GM23338 (cell line): ENCODE measurements at regions not wholly inside any gene's neighbourhood (a gene's known extent, or its start where the extent isn't known, plus 50 kb on each side); places are given as distances from the start of the nearest gene placed in this dataset.

Source experiments
- ATAC-seq: fragments of 200-7000 bp; cut with Tn5 transposase; 3 replicates; pipeline ENCODE4 v1.9.1; 2020
- DNase-seq: peaks from one replicate; pipeline ENCODE4 v3.0.0-alpha.2; 2015; ENCODE audit warnings: low spot score
- H2AFZ ChIP-seq: fragments of 200-600 bp; sonication (generic); 2 replicates; pipeline ENCODE4 v1.8.0; 2016; ENCODE audit warnings: antibody characterized with exemption, mild to moderate bottlenecking, moderate library complexity
- H3F3A ChIP-seq: fragments of 200-600 bp; sonication (generic); replicated peaks from 2 replicates; pipeline ENCODE4 v1.8.0; 2017; ENCODE audit warnings: antibody characterized with exemption, mixed run types, low read depth
- H3K27ac ChIP-seq: fragments of 200-600 bp; sonication (generic); 2 replicates; pipeline ENCODE4 v1.6.1; 2016; ENCODE audit warnings: low read depth
- H3K27me3 ChIP-seq: fragments of 200-600 bp; sonication (generic); 2 replicates; pipeline ENCODE4 v1.8.0; 2016; ENCODE audit warnings: mild to moderate bottlenecking, mixed run types, moderate library complexity; ENCODE audit not compliant: insufficient read depth
- H3K36me3 ChIP-seq: fragments of 200-600 bp; sonication (generic); 2 replicates; pipeline ENCODE4 v1.8.0; 2016; ENCODE audit warnings: mild to moderate bottlenecking; ENCODE audit not compliant: insufficient read depth
- H3K4me1 ChIP-seq: fragments of 200-600 bp; sonication (generic); 2 replicates; pipeline ENCODE4 v1.8.0; 2016; ENCODE audit warnings: mild to moderate bottlenecking, moderate library complexity; ENCODE audit not compliant: insufficient read depth
- H3K4me2 ChIP-seq: fragments of 200-600 bp; sonication (generic); 2 replicates; pipeline ENCODE4 v1.7.1; 2017; ENCODE audit warnings: mixed run types
- H3K4me3 ChIP-seq: fragments of 200-600 bp; sonication (generic); 2 replicates; pipeline ENCODE4 v1.6.1; 2016; ENCODE audit warnings: mixed run types
- H3K79me2 ChIP-seq: fragments of 200-600 bp; sonication (generic); replicated peaks from 2 replicates; pipeline ENCODE4 v1.8.0; 2017; ENCODE audit warnings: mild to moderate bottlenecking; ENCODE audit not compliant: insufficient read depth
- H3K9me2 ChIP-seq: fragments of 200-600 bp; sonication (generic); 2 replicates; pipeline ENCODE4 v1.8.0; 2017; ENCODE audit not compliant: insufficient read depth
- H4K20me1 ChIP-seq: fragments of 200-600 bp; sonication (generic); replicated peaks from 2 replicates; pipeline ENCODE4 v1.8.0; 2017; ENCODE audit warnings: mild to moderate bottlenecking; ENCODE audit not compliant: insufficient read depth
- H3K27ac Mint-ChIP-seq: 2 replicates; pipeline ENCODE4 v1.8.0; 2020; ENCODE audit warnings: inconsistent platforms, mild to moderate bottlenecking, moderate library complexity, mixed read lengths
- H3K27me3 Mint-ChIP-seq: 3 replicates; pipeline ENCODE4 v1.8.0; 2022; ENCODE audit warnings: low read depth, mild to moderate bottlenecking, moderate library complexity, mixed read lengths, inconsistent platforms; ENCODE audit not compliant: insufficient read depth, poor library complexity
- H3K36me3 Mint-ChIP-seq: 3 replicates; pipeline ENCODE4 v1.8.0; 2021; ENCODE audit warnings: low read depth, mild to moderate bottlenecking, inconsistent platforms, moderate library complexity, mixed read lengths
- H3K4me1 Mint-ChIP-seq: 3 replicates; pipeline ENCODE4 v1.8.0; 2020; ENCODE audit warnings: mild to moderate bottlenecking, inconsistent platforms, mixed read lengths
- H3K4me3 Mint-ChIP-seq: 3 replicates; pipeline ENCODE4 v1.8.0; 2021; ENCODE audit warnings: moderate library complexity, mild to moderate bottlenecking, inconsistent platforms, mixed read lengths
- H3K9me3 Mint-ChIP-seq: 3 replicates; pipeline ENCODE4 v1.8.0; 2020; ENCODE audit warnings: moderate library complexity, mild to moderate bottlenecking, inconsistent platforms, mixed read lengths
- CREB1 ChIP-seq: fragments of 250-450 bp; sonication (Bioruptor Pico); IDR thresholded peaks from 2 replicates; pipeline ENCODE4 v1.5.0; 2020; ENCODE audit warnings: low read depth, mild to moderate bottlenecking, moderate library complexity
- EZH2 ChIP-seq: fragments of 200-600 bp; sonication (generic); IDR thresholded peaks from one replicate; pipeline ENCODE4 v1.8.0; 2017; ENCODE audit warnings: antibody characterized with exemption, mild to moderate bottlenecking, low read depth; ENCODE audit not compliant: unreplicated experiment
- EZH2phosphoT487 ChIP-seq: fragments of 200-600 bp; sonication (generic); IDR thresholded peaks from one replicate; pipeline ENCODE4 v1.8.1; 2018; ENCODE audit warnings: antibody characterized with exemption; ENCODE audit not compliant: unreplicated experiment
- JUNB ChIP-seq: IDR thresholded peaks from one replicate; pipeline ENCODE4 v1.6.1; 2016; ENCODE audit warnings: antibody characterized with exemption; ENCODE audit not compliant: unreplicated experiment
- NANOG ChIP-seq: IDR thresholded peaks from 2 replicates; pipeline ENCODE4 v1.6.1; 2016; ENCODE audit warnings: antibody characterized with exemption, borderline replicate concordance
- POLR2AphosphoS5 ChIP-seq: IDR thresholded peaks from 2 replicates; pipeline ENCODE4 v1.6.1; 2016; ENCODE audit warnings: antibody characterized with exemption, low read depth
- STAT1 ChIP-seq: IDR thresholded peaks from one replicate; pipeline ENCODE4 v1.6.1; 2016; ENCODE audit warnings: antibody characterized with exemption; ENCODE audit not compliant: unreplicated experiment
- ZNF114 ChIP-seq: fragments of 250-450 bp; sonication (Bioruptor Pico); IDR thresholded peaks from 2 replicates; pipeline ENCODE4 v1.5.0; 2020; ENCODE audit warnings: mild to moderate bottlenecking, moderate library complexity
- ZNF331 ChIP-seq: fragments of 250-450 bp; sonication (Bioruptor Pico); IDR thresholded peaks from 2 replicates; pipeline ENCODE4 v1.5.0; 2020; ENCODE audit warnings: low read depth, mild to moderate bottlenecking, moderate library complexity
- TF ChIP-seq, protein P1 (sequence below): IDR thresholded peaks from one replicate; pipeline ENCODE4 v1.6.1; 2018; ENCODE audit warnings: antibody characterized with exemption; ENCODE audit not compliant: unreplicated experiment
- TF ChIP-seq, protein P2 (sequence below): IDR thresholded peaks from 2 replicates; pipeline ENCODE4 v1.6.1; 2016; ENCODE audit warnings: antibody characterized with exemption
- TF ChIP-seq, protein P3 (sequence below): fragments of 250-450 bp; sonication (Bioruptor Pico); IDR thresholded peaks from 2 replicates; pipeline ENCODE4 v1.5.0; 2020; ENCODE audit warnings: mild to moderate bottlenecking, moderate library complexity
- TF ChIP-seq, protein P4 (sequence below), 2 experiments: fragments of 200-600 bp in 1 of 2; sonication (generic) in 1 of 2; conservative IDR thresholded peaks; 2 replicates each; pipeline versions ENCODE4 v1.5.1 to v1.6.1; 2016 to 2017; ENCODE audit warnings: antibody characterized with exemption in 2 of 2, low read depth in 2 of 2, mild to moderate bottlenecking in 2 of 2, moderate library complexity in 1 of 2

DNA sequence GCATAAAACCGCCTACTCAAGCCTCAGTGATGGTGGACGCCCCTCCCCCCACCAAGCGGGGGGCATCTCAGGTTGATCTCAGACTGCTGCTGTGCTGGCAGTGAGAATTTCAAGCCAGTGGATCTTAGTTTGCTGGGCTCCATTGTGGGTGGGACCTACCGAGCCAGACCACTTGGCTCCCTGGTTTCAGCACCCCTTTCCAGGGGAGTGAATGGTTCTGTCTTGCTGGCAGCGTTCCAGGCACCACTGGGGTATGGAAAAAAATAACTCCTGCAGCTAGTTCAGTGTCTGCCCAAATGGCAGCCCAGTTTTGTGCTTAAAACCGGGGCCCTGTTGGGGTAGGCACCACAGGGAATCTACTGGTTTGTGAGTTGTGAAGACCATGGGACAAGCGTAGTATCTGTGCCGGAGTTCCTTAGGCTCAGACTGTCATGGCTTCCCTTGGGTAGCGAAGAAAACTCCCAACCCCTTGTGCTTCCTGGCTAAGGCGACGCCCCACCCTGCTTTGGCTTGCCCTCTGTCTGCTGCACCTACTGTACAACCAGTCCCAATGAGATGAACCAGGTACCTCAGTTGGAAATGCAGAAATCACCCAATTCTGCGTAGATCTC is 1334.5 kb upstream of the ADGRB3 start:
- Histone ChIP-seq H3F3A (no peaks in the 10 kb centered on the region), H3K4me2 (no peak overlapping the region), H3K36me3 (no peaks in the 10 kb centered on the region), H4K20me1 (no peaks in the 10 kb centered on the region), H2AFZ (0 out of 2 replicates have a peak overlapping the region, but pooled peaks have one; percentile 32), H3K79me2 (no peaks in the 10 kb centered on the region), H3K27me3 (no peaks in the 10 kb centered on the region), H3K27ac (no peak overlapping the region), H3K4me3 (no peak overlapping the region), H3K4me1 (no peaks in the 10 kb centered on the region), H3K9me2 (no peaks in the 10 kb centered on the region)
- H3K9me3 Mint-ChIP-seq, result peaks cover 11% of the 10 kb centered on the region
- peaks cover 3% of the 10 kb centered on the region; the same call in 2 of the 3 replicates for H3K36me3 Mint-ChIP-seq
- peaks cover 1% of the 10 kb centered on the region for H3K27me3 Mint-ChIP-seq
- H3K4me3 Mint-ChIP-seq, result no peak overlapping the region
- H3K4me1 Mint-ChIP-seq, result no peaks in the 10 kb centered on the region
- ATAC-seq (no peak), DNase-seq (no peak)
- TF ChIP-seq, protein P1, sequence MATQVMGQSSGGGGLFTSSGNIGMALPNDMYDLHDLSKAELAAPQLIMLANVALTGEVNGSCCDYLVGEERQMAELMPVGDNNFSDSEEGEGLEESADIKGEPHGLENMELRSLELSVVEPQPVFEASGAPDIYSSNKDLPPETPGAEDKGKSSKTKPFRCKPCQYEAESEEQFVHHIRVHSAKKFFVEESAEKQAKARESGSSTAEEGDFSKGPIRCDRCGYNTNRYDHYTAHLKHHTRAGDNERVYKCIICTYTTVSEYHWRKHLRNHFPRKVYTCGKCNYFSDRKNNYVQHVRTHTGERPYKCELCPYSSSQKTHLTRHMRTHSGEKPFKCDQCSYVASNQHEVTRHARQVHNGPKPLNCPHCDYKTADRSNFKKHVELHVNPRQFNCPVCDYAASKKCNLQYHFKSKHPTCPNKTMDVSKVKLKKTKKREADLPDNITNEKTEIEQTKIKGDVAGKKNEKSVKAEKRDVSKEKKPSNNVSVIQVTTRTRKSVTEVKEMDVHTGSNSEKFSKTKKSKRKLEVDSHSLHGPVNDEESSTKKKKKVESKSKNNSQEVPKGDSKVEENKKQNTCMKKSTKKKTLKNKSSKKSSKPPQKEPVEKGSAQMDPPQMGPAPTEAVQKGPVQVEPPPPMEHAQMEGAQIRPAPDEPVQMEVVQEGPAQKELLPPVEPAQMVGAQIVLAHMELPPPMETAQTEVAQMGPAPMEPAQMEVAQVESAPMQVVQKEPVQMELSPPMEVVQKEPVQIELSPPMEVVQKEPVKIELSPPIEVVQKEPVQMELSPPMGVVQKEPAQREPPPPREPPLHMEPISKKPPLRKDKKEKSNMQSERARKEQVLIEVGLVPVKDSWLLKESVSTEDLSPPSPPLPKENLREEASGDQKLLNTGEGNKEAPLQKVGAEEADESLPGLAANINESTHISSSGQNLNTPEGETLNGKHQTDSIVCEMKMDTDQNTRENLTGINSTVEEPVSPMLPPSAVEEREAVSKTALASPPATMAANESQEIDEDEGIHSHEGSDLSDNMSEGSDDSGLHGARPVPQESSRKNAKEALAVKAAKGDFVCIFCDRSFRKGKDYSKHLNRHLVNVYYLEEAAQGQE, result no peak
- no peak for TF ChIP-seq NANOG
- TF ChIP-seq, protein P2, sequence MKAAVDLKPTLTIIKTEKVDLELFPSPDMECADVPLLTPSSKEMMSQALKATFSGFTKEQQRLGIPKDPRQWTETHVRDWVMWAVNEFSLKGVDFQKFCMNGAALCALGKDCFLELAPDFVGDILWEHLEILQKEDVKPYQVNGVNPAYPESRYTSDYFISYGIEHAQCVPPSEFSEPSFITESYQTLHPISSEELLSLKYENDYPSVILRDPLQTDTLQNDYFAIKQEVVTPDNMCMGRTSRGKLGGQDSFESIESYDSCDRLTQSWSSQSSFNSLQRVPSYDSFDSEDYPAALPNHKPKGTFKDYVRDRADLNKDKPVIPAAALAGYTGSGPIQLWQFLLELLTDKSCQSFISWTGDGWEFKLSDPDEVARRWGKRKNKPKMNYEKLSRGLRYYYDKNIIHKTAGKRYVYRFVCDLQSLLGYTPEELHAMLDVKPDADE, result no peak
- no peak for TF ChIP-seq EZH2phosphoT487
- no peak for TF ChIP-seq EZH2
- TF ChIP-seq, protein P3, sequence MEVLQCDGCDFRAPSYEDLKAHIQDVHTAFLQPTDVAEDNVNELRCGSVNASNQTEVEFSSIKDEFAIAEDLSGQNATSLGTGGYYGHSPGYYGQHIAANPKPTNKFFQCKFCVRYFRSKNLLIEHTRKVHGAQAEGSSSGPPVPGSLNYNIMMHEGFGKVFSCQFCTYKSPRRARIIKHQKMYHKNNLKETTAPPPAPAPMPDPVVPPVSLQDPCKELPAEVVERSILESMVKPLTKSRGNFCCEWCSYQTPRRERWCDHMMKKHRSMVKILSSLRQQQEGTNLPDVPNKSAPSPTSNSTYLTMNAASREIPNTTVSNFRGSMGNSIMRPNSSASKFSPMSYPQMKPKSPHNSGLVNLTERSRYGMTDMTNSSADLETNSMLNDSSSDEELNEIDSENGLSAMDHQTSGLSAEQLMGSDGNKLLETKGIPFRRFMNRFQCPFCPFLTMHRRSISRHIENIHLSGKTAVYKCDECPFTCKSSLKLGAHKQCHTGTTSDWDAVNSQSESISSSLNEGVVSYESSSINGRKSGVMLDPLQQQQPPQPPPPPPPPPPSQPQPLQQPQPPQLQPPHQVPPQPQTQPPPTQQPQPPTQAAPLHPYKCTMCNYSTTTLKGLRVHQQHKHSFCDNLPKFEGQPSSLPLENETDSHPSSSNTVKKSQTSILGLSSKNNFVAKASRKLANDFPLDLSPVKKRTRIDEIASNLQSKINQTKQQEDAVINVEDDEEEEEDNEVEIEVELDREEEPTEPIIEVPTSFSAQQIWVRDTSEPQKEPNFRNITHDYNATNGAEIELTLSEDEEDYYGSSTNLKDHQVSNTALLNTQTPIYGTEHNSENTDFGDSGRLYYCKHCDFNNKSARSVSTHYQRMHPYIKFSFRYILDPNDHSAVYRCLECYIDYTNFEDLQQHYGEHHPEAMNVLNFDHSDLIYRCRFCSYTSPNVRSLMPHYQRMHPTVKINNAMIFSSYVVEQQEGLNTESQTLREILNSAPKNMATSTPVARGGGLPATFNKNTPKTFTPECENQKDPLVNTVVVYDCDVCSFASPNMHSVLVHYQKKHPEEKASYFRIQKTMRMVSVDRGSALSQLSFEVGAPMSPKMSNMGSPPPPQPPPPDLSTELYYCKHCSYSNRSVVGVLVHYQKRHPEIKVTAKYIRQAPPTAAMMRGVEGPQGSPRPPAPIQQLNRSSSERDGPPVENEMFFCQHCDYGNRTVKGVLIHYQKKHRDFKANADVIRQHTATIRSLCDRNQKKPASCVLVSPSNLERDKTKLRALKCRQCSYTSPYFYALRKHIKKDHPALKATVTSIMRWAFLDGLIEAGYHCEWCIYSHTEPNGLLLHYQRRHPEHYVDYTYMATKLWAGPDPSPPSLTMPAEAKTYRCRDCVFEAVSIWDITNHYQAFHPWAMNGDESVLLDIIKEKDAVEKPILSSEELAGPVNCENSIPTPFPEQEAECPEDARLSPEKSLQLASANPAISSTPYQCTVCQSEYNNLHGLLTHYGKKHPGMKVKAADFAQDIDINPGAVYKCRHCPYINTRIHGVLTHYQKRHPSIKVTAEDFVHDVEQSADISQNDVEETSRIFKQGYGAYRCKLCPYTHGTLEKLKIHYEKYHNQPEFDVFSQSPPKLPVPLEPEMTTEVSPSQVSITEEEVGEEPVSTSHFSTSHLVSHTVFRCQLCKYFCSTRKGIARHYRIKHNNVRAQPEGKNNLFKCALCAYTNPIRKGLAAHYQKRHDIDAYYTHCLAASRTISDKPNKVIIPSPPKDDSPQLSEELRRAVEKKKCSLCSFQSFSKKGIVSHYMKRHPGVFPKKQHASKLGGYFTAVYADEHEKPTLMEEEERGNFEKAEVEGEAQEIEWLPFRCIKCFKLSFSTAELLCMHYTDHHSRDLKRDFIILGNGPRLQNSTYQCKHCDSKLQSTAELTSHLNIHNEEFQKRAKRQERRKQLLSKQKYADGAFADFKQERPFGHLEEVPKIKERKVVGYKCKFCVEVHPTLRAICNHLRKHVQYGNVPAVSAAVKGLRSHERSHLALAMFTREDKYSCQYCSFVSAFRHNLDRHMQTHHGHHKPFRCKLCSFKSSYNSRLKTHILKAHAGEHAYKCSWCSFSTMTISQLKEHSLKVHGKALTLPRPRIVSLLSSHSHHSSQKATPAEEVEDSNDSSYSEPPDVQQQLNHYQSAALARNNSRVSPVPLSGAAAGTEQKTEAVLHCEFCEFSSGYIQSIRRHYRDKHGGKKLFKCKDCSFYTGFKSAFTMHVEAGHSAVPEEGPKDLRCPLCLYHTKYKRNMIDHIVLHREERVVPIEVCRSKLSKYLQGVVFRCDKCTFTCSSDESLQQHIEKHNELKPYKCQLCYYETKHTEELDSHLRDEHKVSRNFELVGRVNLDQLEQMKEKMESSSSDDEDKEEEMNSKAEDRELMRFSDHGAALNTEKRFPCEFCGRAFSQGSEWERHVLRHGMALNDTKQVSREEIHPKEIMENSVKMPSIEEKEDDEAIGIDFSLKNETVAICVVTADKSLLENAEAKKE (CRISPR knock-in tag), result no peak
- TF ChIP-seq JUNB, result no peak
- TF ChIP-seq STAT1, result no peak
- no peak for TF ChIP-seq CREB1 (CRISPR knock-in tag)
- no peak for TF ChIP-seq ZNF114 (CRISPR knock-in tag)
- no peak for TF ChIP-seq POLR2AphosphoS5
- no peak for TF ChIP-seq ZNF331 (CRISPR knock-in tag)
- TF ChIP-seq, protein P4, sequence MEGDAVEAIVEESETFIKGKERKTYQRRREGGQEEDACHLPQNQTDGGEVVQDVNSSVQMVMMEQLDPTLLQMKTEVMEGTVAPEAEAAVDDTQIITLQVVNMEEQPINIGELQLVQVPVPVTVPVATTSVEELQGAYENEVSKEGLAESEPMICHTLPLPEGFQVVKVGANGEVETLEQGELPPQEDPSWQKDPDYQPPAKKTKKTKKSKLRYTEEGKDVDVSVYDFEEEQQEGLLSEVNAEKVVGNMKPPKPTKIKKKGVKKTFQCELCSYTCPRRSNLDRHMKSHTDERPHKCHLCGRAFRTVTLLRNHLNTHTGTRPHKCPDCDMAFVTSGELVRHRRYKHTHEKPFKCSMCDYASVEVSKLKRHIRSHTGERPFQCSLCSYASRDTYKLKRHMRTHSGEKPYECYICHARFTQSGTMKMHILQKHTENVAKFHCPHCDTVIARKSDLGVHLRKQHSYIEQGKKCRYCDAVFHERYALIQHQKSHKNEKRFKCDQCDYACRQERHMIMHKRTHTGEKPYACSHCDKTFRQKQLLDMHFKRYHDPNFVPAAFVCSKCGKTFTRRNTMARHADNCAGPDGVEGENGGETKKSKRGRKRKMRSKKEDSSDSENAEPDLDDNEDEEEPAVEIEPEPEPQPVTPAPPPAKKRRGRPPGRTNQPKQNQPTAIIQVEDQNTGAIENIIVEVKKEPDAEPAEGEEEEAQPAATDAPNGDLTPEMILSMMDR (conservative IDR thresholded peaks at IDR 0.05; ENCODE audit: low read depth in 2 of 2), result no peak
- no peak overlapping the region for H3K27ac Mint-ChIP-seq
